GM21360 (cell line): ENCODE measurements at regions not wholly inside any gene's neighbourhood (a gene's known extent, or its start where the extent isn't known, plus 50 kb on each side); places are given as distances from the start of the nearest gene placed in this dataset.

ENCODE experiments used
- ATAC-seq: cut with Tn5 transposase; IDR thresholded peaks from one replicate; pipeline ENCODE4 v1.9.1; 2021; ENCODE audit warnings: mild to moderate bottlenecking, moderate library complexity; ENCODE audit not compliant: unreplicated experiment

DNA sequence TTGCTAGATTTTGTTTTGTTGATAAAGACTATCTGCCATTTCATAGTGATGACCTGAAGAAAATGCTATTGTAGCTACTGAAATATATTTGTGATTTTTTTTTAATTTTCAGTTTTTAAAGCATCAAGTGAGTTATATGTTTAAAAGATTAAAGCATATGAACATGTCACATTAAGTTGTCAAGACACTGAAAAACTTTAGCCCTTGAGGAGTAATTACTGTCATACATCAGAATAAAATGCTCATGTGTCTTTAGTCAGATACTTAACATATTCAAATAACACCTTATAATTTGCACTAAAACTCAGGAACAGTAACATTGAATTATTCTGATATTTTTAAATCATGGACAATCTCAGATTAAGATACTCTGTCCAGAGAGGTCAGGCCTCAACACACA, 108.1 kb upstream of the ATXN7L3B start:
- ATAC-seq = no peak

GRCh38 chr12:74431801-74432200, 105.8 kb upstream of the ATXN7L3B start:
- ATAC-seq = no peak

GRCh38 chr12:74440469-74440868, 97.2 kb upstream of the ATXN7L3B start:
- ATAC-seq = no peak

DNA sequence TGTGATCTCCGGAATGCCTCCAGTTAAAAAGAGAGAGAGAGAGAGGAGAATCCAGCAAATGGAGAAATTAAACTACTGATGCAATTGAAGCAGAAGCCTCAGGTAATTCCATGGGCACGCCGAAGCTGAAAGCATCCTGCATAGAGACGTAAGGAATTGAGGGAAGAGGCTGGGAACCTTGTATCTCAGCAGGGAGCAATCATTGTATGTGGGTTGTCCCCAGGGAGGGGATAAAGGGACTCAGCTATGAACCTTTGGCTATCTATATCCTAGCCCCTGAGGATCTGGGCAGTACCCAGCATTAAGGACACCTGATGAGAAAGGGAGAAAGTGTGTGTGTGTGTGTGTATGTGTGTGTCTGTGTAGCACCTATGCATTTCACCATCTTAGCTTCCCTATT, 95.8 kb upstream of the ATXN7L3B start:
- ATAC-seq = no peak

- ATAC-seq = no peak
These were observed 91.2 kb upstream of the ATXN7L3B start for GRCh38 chr12:74446466-74446865.

GRCh38 chr12:74449872-74450271, 87.8 kb upstream of the ATXN7L3B start:
- ATAC-seq = no peak

DNA sequence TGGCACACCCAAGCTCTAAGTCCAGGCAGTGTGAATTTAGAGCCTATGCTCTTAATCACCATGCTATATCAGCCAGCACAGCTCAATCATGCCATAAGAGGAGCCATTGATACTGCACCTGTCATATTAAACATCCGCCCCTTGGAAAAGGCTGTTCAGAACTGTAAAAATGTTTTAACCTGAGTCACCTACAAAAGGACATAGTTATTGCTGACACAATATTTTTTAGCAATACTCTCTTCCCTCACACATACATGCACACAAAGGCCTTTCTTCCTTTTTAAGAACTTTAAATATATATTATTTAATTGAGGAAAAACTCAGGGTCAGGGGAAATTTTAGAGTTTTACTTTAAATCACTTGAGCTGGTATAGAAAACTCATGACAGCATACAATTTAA, 83.5 kb upstream of the ATXN7L3B start:
- no peak for ATAC-seq

DNA sequence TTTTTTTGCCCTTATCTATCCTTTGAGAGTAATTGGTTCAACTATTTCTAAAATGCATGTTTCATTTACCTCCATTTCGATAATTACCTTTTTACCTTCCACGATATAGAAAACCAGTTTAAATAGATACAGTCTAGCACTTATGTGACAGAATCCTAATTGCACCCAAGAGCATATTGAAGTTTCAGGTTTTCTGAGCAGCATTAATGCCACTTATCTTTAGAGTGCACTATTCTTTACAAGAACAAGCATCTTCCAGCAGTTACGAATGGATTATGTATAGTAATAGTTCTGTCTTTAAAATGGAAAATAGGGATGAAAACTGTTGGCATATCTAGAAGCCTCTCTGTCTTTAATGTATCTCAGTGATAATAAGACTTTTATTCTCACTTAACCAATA, 82.2 kb upstream of the ATXN7L3B start:
- ATAC-seq = no peak

DNA sequence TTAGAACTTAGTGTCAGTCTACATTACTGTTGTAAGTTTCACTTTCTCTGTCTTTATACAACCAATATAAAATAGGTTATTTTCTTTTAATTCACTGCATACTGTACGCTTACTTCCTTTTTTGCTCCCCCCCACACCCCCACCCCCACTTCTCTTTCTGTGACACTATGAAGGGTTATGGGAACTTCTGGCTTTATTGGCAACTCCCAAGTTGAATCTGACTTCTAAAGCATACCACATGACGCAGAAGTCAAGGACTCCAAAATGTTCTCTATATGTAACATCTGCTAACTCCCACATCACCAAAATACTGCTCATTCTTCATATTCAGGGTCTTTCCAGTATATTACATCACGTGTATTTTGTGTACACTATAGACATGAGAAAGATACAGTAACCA, 81.2 kb upstream of the ATXN7L3B start:
- no peak for ATAC-seq

GRCh38 chr12:74468401-74468800, 69.2 kb upstream of the ATXN7L3B start:
- no peak for ATAC-seq

- no peak for ATAC-seq
These were observed 61.4 kb upstream of the ATXN7L3B start for GRCh38 chr12:74476234-74476633.

GRCh38 chr12:74481078-74481477, 56.6 kb upstream of the ATXN7L3B start:
- no peak for ATAC-seq

DNA sequence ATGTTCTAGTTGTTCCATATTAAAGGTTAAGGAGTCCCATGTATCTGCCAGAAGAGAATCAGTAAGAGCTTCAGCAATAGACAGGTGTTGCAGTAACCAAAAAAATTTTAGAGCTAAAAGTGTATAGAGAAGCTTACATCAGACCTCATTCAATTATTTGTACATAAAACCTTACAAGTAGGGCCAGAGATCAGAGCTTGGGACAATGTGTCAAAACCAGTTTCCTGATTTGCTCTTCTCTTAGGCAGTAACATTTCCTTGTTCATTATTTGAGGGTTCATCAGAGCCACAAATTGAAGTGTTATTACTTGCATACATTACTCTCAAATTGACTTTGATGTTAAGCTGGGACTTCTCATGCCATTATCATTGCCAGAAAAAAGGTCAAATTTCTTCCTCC, 55.5 kb upstream of the ATXN7L3B start:
- no peak for ATAC-seq

DNA sequence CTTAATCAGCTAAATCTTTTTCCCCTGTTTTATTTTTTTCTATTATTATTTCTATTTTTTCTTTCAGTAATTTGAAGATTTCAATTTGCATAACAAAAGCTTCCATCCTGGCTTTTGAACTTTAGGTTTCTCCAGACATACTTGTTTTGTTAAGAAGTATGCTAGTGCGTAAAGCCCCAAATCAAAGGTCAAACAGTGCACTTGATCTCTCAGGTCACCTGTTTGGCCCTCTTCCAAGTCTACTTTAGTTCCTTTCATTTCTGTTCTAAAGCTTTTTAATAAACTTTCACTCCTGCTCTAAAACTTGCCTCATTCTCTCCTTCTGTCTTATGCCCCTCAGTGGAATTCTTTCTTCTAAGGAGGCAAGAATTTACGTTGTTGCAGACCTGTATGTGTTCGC, 54.6 kb upstream of the ATXN7L3B start:
- ATAC-seq = no peak
